OCI-LY3 (cell line): ENCODE measurements at regions not wholly inside any gene's neighbourhood (a gene's known extent, or its start where the extent isn't known, plus 50 kb on each side); places are given as distances from the start of the nearest gene placed in this dataset.

ENCODE experiments used
- CTCF ChIP-seq: fragments of 200-600, 300-600 bp; sonication (generic); IDR thresholded peaks from 2 replicates; pipeline ENCODE4 v1.5.1; 2014; ENCODE audit warnings: antibody characterized with exemption, low read length, low read depth
- EZH2phosphoT487 ChIP-seq: fragments of 200-600 bp; shearing (Covaris generic); IDR thresholded peaks from 2 replicates; pipeline ENCODE4 v1.6.1; 2018; ENCODE audit warnings: antibody characterized with exemption, mixed run types, low read depth

GRCh38 chr2:7880566-7880965, 801.3 kb upstream of the ID2 start:
- no peak for TF ChIP-seq CTCF
- TF ChIP-seq EZH2phosphoT487, result no peak
